ENCODE measurements at regions not wholly inside any gene's neighbourhood (a gene's known extent, or its start where the extent isn't known, plus 50 kb on each side); places are given as distances from the start of the nearest gene placed in this dataset.

DNA sequence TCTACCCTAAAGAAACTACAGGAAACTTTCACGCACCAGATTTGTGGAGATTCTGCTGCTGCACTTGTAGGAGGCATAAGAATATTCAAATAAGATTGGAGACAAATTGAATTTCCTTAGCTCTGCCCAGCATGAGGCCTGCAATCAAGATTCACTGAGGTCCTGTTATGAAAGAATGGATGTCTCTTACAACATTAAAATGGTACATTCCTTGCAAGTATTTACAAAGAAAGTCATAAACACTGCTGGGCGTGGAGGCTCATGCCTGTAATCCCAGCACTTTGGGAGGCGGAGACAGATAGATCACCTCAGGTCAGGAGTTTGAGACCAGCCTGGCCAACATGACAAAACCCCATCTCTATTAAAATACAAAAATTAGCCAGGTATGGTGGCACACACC is 74.0 kb upstream of the MAP3K4 start:
- TF ChIP-seq, protein P1, sequence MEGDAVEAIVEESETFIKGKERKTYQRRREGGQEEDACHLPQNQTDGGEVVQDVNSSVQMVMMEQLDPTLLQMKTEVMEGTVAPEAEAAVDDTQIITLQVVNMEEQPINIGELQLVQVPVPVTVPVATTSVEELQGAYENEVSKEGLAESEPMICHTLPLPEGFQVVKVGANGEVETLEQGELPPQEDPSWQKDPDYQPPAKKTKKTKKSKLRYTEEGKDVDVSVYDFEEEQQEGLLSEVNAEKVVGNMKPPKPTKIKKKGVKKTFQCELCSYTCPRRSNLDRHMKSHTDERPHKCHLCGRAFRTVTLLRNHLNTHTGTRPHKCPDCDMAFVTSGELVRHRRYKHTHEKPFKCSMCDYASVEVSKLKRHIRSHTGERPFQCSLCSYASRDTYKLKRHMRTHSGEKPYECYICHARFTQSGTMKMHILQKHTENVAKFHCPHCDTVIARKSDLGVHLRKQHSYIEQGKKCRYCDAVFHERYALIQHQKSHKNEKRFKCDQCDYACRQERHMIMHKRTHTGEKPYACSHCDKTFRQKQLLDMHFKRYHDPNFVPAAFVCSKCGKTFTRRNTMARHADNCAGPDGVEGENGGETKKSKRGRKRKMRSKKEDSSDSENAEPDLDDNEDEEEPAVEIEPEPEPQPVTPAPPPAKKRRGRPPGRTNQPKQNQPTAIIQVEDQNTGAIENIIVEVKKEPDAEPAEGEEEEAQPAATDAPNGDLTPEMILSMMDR (IDR thresholded peaks at IDR 0.05; ENCODE audit: extremely low read depth, insufficient read depth, missing control alignments): no peak
- in situ Hi-C loops (cut with MboI; ENCODE audit: low pct_unique_long_range_greater_than_20kb, low sequenced_read_pairs, unreplicated experiment): no loop called here
- no peak for DNase-seq (ENCODE audit: low spot score)

GRCh38 chr6:160919723-160920440 is 71.7 kb upstream of the MAP3K4 start:
- no peak for DNase-seq (ENCODE audit: low spot score)
- TF ChIP-seq, protein P1 (IDR thresholded peaks at IDR 0.05; ENCODE audit: extremely low read depth, insufficient read depth, missing control alignments): no peak
- in situ Hi-C loops (cut with MboI; ENCODE audit: low pct_unique_long_range_greater_than_20kb, low sequenced_read_pairs, unreplicated experiment): no loop called here

DNA sequence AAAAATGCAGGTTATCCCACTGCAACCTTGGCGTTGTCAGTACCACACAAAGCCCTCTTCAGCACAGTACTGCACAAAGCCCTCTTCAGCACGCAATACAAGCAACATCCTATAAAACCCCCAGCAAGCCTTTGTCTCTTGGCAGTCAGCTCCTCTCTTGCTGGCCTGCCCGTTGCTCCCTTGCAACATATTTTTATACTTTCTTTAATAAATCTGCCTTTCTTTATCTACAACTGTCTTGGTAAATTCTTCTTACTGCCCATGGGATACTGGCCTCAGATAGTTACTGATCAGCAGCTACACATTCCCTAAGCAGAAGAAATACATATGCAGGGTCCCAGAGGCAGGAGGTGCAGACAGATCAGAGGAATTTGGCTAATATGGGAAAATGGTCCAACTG is 70.5 kb upstream of the MAP3K4 start:
- TF ChIP-seq, protein P1 (IDR thresholded peaks at IDR 0.05; ENCODE audit: extremely low read depth, insufficient read depth, missing control alignments): no peak
- no peak for DNase-seq (ENCODE audit: low spot score)
- in situ Hi-C loops (cut with MboI; ENCODE audit: low pct_unique_long_range_greater_than_20kb, low sequenced_read_pairs, unreplicated experiment): no loop called here

DNA sequence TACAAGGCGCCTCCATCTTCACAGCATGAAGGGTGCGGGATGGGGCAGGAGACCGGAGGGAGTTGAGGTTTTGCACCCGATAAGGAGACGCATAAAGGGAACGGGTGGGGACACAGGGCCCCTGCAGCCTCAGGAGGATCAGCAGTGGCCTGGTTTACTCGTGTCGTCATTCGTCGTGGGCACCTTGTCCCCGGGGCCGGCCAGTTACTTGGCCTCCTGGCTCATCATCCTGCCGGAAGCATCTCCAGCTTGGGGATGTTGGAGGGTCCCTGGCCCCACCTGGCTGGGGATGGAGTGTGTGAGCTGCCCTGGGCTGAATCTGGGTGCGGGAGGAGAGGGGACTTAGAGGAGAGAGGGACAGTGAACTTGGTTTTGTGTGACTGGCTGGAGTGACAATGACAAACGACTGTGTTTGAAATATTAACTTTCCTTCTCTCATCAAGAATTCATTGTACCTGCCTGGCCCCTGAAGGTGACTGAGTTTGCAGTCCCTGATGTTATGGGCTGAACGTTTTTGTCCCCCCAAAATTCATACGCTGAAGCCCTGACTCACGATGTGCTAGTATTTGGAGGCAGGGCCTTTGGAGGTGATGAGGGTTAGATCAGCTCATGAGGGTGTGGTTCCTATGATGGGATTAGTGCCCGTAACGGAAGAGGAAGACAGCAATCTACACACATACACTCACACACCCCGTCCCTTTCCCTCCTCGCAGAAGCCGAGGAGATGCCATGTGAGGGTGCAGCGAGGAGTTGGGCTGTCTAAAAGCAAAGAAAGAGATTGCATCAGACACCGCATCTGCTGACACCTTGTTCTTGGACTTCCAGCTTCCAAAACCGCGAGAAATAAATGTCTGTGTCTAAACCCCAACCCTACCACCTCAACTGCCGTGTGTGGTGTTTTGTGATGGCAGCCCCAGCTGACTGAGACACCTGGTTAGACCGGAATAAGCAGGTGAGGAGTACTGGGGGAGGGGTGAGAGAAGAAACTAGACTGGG is 65.0 kb upstream of the MAP3K4 start:
- no peak for DNase-seq (ENCODE audit: low spot score)

GRCh38 chr6:160927416-160927815 is 64.2 kb upstream of the MAP3K4 start:
- in situ Hi-C loops (cut with MboI; ENCODE audit: low pct_unique_long_range_greater_than_20kb, low sequenced_read_pairs, unreplicated experiment): loop anchor here (25.0 kb wide), 1 partner anchor 165 kb away; no protein-coding TSS in a partner anchor
- DNase-seq (ENCODE audit: low spot score): no peak
- TF ChIP-seq, protein P1 (IDR thresholded peaks at IDR 0.05; ENCODE audit: extremely low read depth, insufficient read depth, missing control alignments): no peak

More for the DNA sequence above, 65.0 kb upstream of the MAP3K4 start:
- TF ChIP-seq, protein P1 (IDR thresholded peaks at IDR 0.05; ENCODE audit: extremely low read depth, insufficient read depth, missing control alignments): no peak
- in situ Hi-C loops (cut with MboI; ENCODE audit: low pct_unique_long_range_greater_than_20kb, low sequenced_read_pairs, unreplicated experiment): loop anchor here (25.0 kb wide), 1 partner anchor 164 kb away; no protein-coding TSS in a partner anchor

- TF ChIP-seq, protein P1 (IDR thresholded peaks at IDR 0.05; ENCODE audit: extremely low read depth, insufficient read depth, missing control alignments): no peak
- in situ Hi-C loops (cut with MboI; ENCODE audit: low pct_unique_long_range_greater_than_20kb, low sequenced_read_pairs, unreplicated experiment): loop anchor here (25.0 kb wide), 1 partner anchor 167 kb away; no protein-coding TSS in a partner anchor
- no peak for DNase-seq (ENCODE audit: low spot score)
These were observed 62.2 kb upstream of the MAP3K4 start for GRCh38 chr6:160929361-160929760.
